HCT116 (cell line): ENCODE measurements at regions not wholly inside any gene's neighbourhood (a gene's known extent, or its start where the extent isn't known, plus 50 kb on each side); places are given as distances from the start of the nearest gene placed in this dataset.

Source experiments
- CEBPB ChIP-seq: IDR thresholded peaks from 2 replicates; pipeline ENCODE4 v1.6.1; 2012; ENCODE audit warnings: low read depth
- EZH2 ChIP-seq: fragments of 200-600 bp; sonication (generic); IDR thresholded peaks from 2 replicates; pipeline ENCODE4 v1.6.1; 2017; ENCODE audit warnings: antibody characterized with exemption, mixed run types
- EZH2phosphoT487 ChIP-seq: fragments of 200-600 bp; IDR thresholded peaks from 2 replicates; pipeline ENCODE4 v1.6.1; 2018; ENCODE audit warnings: antibody characterized with exemption, borderline replicate concordance
- POLR2A ChIP-seq: IDR thresholded peaks from 2 replicates; pipeline ENCODE4 v1.7.0; 2011; ENCODE audit warnings: borderline replicate concordance; ENCODE audit not compliant: insufficient read depth, insufficient read length; ENCODE audit errors: extremely low read depth
- POLR2AphosphoS5 ChIP-seq: IDR thresholded peaks from 2 replicates; pipeline ENCODE4 v1.6.1; 2011; ENCODE audit warnings: mild to moderate bottlenecking, low read depth, low read length, moderate library complexity
- RAD21 ChIP-seq: IDR thresholded peaks from 2 replicates; pipeline ENCODE4 v1.6.1; 2012; ENCODE audit warnings: low read depth, mild to moderate bottlenecking
- SIN3A ChIP-seq: IDR thresholded peaks from 2 replicates; pipeline ENCODE4 v1.6.1; 2012; ENCODE audit warnings: low read depth
- TCF7L2 ChIP-seq: IDR thresholded peaks from 2 replicates; pipeline ENCODE4 v1.7.0; 2011; ENCODE audit warnings: borderline replicate concordance, inconsistent platforms; ENCODE audit not compliant: insufficient read depth, insufficient read length; ENCODE audit errors: extremely low read depth
- ZFX ChIP-seq: fragments of 450-650 bp; IDR thresholded peaks from 2 replicates; pipeline ENCODE4 v1.6.1; 2017
- ZNF274 ChIP-seq: fragments of 200-500 bp; sonication (Bioruptor generic); IDR thresholded peaks from 2 replicates; pipeline ENCODE4 v1.6.1; 2014; ENCODE audit warnings: mild to moderate bottlenecking, low read depth, low read length, inconsistent platforms
- TF ChIP-seq, protein P1 (sequence below), 3 experiments: fragments of 200-600 bp in 1 of 3; sonication (generic) in 1 of 3; IDR thresholded peaks in 2 of 3; conservative IDR thresholded peaks in 1 of 3; 2 replicates each; pipeline ENCODE4 v1.5.1; 2012 to 2017; ENCODE audit warnings: low read depth in 2 of 3, low read length in 2 of 3, antibody characterized with exemption in 1 of 3, borderline replicate concordance in 1 of 3, control low read depth in 1 of 3, mild to moderate bottlenecking in 1 of 3, mixed read lengths in 1 of 3, mixed run types in 1 of 3, moderate library complexity in 1 of 3; ENCODE audit not compliant: insufficient read depth in 1 of 3
- TF ChIP-seq, protein P2 (sequence below): IDR thresholded peaks from 2 replicates; pipeline ENCODE4 v1.6.1; 2011; ENCODE audit warnings: mild to moderate bottlenecking, low read length, moderate library complexity; ENCODE audit not compliant: insufficient replicate concordance; ENCODE audit errors: extremely low read depth
- TF ChIP-seq, protein P3 (sequence below): IDR thresholded peaks from 2 replicates; pipeline ENCODE4 v1.6.1; 2012; ENCODE audit warnings: low read depth

DNA sequence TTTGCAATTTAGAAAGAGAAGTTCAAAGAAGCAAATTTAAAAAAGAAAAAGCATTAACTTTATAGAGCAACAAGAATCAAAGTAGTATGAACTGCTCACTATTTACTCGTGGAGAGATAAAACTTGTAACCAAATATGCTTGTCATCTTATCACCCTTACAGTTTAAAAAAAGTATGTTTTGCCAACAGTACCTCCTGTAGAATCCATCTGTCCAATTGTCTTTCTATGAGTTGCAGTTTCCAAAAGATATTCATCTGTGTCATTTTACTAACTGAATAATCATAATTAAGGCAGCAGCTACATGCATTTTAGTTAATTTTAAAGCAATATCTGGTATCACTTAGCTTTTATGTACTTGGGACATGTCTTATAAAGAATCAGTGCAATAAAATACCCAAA lies 1112.3 kb downstream of the DSC3 start:
- TF ChIP-seq, protein P1, sequence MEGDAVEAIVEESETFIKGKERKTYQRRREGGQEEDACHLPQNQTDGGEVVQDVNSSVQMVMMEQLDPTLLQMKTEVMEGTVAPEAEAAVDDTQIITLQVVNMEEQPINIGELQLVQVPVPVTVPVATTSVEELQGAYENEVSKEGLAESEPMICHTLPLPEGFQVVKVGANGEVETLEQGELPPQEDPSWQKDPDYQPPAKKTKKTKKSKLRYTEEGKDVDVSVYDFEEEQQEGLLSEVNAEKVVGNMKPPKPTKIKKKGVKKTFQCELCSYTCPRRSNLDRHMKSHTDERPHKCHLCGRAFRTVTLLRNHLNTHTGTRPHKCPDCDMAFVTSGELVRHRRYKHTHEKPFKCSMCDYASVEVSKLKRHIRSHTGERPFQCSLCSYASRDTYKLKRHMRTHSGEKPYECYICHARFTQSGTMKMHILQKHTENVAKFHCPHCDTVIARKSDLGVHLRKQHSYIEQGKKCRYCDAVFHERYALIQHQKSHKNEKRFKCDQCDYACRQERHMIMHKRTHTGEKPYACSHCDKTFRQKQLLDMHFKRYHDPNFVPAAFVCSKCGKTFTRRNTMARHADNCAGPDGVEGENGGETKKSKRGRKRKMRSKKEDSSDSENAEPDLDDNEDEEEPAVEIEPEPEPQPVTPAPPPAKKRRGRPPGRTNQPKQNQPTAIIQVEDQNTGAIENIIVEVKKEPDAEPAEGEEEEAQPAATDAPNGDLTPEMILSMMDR (IDR thresholded peaks at IDR 0.05 in 2 of 3, conservative IDR thresholded peaks at IDR 0.05 in 1 of 3; ENCODE audit: borderline replicate concordance in 1 of 3, insufficient read depth in 1 of 3, low read depth in 2 of 3, low read length in 2 of 3) = no peak
- no peak for TF ChIP-seq EZH2phosphoT487
- TF ChIP-seq POLR2AphosphoS5 = no peak
- no peak for TF ChIP-seq SIN3A
- TF ChIP-seq POLR2A = no peak
- no peak for TF ChIP-seq ZNF274
- TF ChIP-seq CEBPB = no peak
- TF ChIP-seq EZH2 = no peak
- TF ChIP-seq, protein P2, sequence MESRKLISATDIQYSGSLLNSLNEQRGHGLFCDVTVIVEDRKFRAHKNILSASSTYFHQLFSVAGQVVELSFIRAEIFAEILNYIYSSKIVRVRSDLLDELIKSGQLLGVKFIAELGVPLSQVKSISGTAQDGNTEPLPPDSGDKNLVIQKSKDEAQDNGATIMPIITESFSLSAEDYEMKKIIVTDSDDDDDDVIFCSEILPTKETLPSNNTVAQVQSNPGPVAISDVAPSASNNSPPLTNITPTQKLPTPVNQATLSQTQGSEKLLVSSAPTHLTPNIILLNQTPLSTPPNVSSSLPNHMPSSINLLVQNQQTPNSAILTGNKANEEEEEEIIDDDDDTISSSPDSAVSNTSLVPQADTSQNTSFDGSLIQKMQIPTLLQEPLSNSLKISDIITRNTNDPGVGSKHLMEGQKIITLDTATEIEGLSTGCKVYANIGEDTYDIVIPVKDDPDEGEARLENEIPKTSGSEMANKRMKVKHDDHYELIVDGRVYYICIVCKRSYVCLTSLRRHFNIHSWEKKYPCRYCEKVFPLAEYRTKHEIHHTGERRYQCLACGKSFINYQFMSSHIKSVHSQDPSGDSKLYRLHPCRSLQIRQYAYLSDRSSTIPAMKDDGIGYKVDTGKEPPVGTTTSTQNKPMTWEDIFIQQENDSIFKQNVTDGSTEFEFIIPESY = no peak
- TF ChIP-seq, protein P3, sequence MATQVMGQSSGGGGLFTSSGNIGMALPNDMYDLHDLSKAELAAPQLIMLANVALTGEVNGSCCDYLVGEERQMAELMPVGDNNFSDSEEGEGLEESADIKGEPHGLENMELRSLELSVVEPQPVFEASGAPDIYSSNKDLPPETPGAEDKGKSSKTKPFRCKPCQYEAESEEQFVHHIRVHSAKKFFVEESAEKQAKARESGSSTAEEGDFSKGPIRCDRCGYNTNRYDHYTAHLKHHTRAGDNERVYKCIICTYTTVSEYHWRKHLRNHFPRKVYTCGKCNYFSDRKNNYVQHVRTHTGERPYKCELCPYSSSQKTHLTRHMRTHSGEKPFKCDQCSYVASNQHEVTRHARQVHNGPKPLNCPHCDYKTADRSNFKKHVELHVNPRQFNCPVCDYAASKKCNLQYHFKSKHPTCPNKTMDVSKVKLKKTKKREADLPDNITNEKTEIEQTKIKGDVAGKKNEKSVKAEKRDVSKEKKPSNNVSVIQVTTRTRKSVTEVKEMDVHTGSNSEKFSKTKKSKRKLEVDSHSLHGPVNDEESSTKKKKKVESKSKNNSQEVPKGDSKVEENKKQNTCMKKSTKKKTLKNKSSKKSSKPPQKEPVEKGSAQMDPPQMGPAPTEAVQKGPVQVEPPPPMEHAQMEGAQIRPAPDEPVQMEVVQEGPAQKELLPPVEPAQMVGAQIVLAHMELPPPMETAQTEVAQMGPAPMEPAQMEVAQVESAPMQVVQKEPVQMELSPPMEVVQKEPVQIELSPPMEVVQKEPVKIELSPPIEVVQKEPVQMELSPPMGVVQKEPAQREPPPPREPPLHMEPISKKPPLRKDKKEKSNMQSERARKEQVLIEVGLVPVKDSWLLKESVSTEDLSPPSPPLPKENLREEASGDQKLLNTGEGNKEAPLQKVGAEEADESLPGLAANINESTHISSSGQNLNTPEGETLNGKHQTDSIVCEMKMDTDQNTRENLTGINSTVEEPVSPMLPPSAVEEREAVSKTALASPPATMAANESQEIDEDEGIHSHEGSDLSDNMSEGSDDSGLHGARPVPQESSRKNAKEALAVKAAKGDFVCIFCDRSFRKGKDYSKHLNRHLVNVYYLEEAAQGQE = no peak
- TF ChIP-seq ZFX = no peak
- TF ChIP-seq TCF7L2 = no peak
- TF ChIP-seq RAD21 = no peak
